ENCODE measurements at regions not wholly inside any gene's neighbourhood (a gene's known extent, or its start where the extent isn't known, plus 50 kb on each side); places are given as distances from the start of the nearest gene placed in this dataset.

- Mint-ChIP-seq H3K9me3 (no peaks in the 10 kb centered on the region; a peak in 1 of 5 replicates), H3K27ac (no peak overlapping the region), H3K4me3 (no peak overlapping the region), H3K4me1 (peaks cover 4% of the 10 kb centered on the region in 2 experiments; a peak in 2 of 4 replicates), H3K36me3 (ENCODE audit: insufficient read depth in 1 of 3, low read depth in 3 of 3) (0 out of 7 replicates have a peak, but pooled peaks cover 0 to 1% (median 0%) of the 10 kb centered on the region in 3 experiments), H3K27me3 (ENCODE audit: low read depth) (no peaks in the 10 kb centered on the region; the same call in none of the 2 replicates)
- Histone ChIP-seq H2BK20ac (ENCODE audit: low read depth, low read length, poor library complexity, severe bottlenecking) (no peak overlapping the region), H4K91ac (ENCODE audit: insufficient read length, low read depth, low read length) (no peak overlapping the region), H3K79me1 (ENCODE audit: insufficient read depth, low read depth, low read length, poor library complexity, severe bottlenecking) (no peaks in the 10 kb centered on the region), H3T11ph (ENCODE audit: low read length) (no peak overlapping the region), H3K27ac (ENCODE audit: insufficient read length, low read depth, low read length) (no peak overlapping the region), H3K4me1 (ENCODE audit: insufficient read depth, low read length) (no peaks in the 10 kb centered on the region), H4K5ac (ENCODE audit: insufficient read length, low read depth, low read length) (no peak overlapping the region), H2BK5ac (ENCODE audit: insufficient read length, low read length) (no peak overlapping the region), H4K8ac (replicated peaks; ENCODE audit: insufficient read length, low read depth, low read length) (no peak overlapping the region), H3K9me3 (ENCODE audit: control insufficient read depth, low read depth, low read length) (no peaks in the 10 kb centered on the region), H4K20me1 (ENCODE audit: control insufficient read depth, insufficient read depth, insufficient read length) (no peaks in the 10 kb centered on the region), H3K14ac (ENCODE audit: insufficient read depth, low read length) (no peak overlapping the region), H2AK5ac (ENCODE audit: insufficient read length, low read length) (no peak overlapping the region), H2BK120ac (ENCODE audit: low read depth, low read length, poor library complexity, severe bottlenecking) (no peak overlapping the region), H3K4me2 (ENCODE audit: insufficient read depth, insufficient read length, low read length) (no peak overlapping the region), H3K79me2 (ENCODE audit: insufficient read depth, low read length) (no peaks in the 10 kb centered on the region), H3K23ac (ENCODE audit: insufficient read length, low read depth, low read length) (no peak overlapping the region), H3K9ac (ENCODE audit: extremely low read depth, insufficient read length, low read length) (no peak overlapping the region), H3K27me3 (ENCODE audit: insufficient read depth, low read length) (no peaks in the 10 kb centered on the region), H2BK15ac (ENCODE audit: low read depth, low read length) (no peak overlapping the region), H2BK12ac (ENCODE audit: insufficient read length, low read depth, low read length) (no peak overlapping the region), H2AFZ (ENCODE audit: low read length) (no peak overlapping the region), H3K18ac (ENCODE audit: insufficient read length, low read depth, low read length) (no peak overlapping the region), H3K4ac (ENCODE audit: low read depth, low read length) (no peak overlapping the region), H3K56ac (ENCODE audit: insufficient read length, low read depth, low read length) (no peak overlapping the region), H3K23me2 (ENCODE audit: insufficient read length, low read depth, low read length, poor library complexity, severe bottlenecking) (no peaks in the 10 kb centered on the region)
- WGBS (ENCODE audit: extremely low coverage, insufficient read length, low lambda C conversion rate), result no CpG with 5 or more reads among the region's 3 CpGs
- TF ChIP-seq, protein P1, sequence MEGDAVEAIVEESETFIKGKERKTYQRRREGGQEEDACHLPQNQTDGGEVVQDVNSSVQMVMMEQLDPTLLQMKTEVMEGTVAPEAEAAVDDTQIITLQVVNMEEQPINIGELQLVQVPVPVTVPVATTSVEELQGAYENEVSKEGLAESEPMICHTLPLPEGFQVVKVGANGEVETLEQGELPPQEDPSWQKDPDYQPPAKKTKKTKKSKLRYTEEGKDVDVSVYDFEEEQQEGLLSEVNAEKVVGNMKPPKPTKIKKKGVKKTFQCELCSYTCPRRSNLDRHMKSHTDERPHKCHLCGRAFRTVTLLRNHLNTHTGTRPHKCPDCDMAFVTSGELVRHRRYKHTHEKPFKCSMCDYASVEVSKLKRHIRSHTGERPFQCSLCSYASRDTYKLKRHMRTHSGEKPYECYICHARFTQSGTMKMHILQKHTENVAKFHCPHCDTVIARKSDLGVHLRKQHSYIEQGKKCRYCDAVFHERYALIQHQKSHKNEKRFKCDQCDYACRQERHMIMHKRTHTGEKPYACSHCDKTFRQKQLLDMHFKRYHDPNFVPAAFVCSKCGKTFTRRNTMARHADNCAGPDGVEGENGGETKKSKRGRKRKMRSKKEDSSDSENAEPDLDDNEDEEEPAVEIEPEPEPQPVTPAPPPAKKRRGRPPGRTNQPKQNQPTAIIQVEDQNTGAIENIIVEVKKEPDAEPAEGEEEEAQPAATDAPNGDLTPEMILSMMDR (conservative IDR thresholded peaks at IDR 0.05), result no peak
- no peak for DNase-seq
Measured at GRCh38 chr6:8993111-8993510, 557.8 kb upstream of the SLC35B3 start.

All from H9 (cell line).